Activated CD8-positive, alpha-beta T cell treated with anti-CD3 and anti-CD28 coated beads for 36 hours (primary cell): ENCODE measurements at regions not wholly inside any gene's neighbourhood (a gene's known extent, or its start where the extent isn't known, plus 50 kb on each side); places are given as distances from the start of the nearest gene placed in this dataset.

Source experiments
- ATAC-seq: fragments of 200-7000 bp; cut with Tn5 transposase; one replicate; pipeline ENCODE4 v1.10.0; 2021; ENCODE audit warnings: mild to moderate bottlenecking, moderate library complexity
- CTCF ChIA-PET: fragments of 350-600 bp; sonication (Branson Sonifier 250); formaldehyde crosslinking; loops from one replicate; lab custom pipeline; 2021; ENCODE audit warnings: antibody characterized with exemption; lab: Charles Lee
- POLR2A ChIA-PET: fragments of 350-600 bp; sonication (Branson Sonifier 250); formaldehyde crosslinking; loops from one replicate; lab custom pipeline; 2021; ENCODE audit warnings: antibody characterized with exemption; lab: Charles Lee
- DNase-seq: peaks from one replicate; pipeline ENCODE4 v3.0.0-alpha.2; 2020
- H3K27ac Mint-ChIP-seq: one replicate; pipeline ENCODE4 v1.8.0; 2021; ENCODE audit warnings: mild to moderate bottlenecking, mixed read lengths
- H3K27me3 Mint-ChIP-seq: one replicate; pipeline ENCODE4 v1.8.0; 2021; ENCODE audit warnings: mixed read lengths
- H3K36me3 Mint-ChIP-seq: one replicate; pipeline ENCODE4 v1.8.0; 2021; ENCODE audit warnings: low read depth, mixed read lengths
- H3K4me1 Mint-ChIP-seq: one replicate; pipeline ENCODE4 v1.8.0; 2021; ENCODE audit warnings: low read depth, mixed read lengths
- H3K4me3 Mint-ChIP-seq: one replicate; pipeline ENCODE4 v1.8.0; 2021; ENCODE audit warnings: mild to moderate bottlenecking, moderate library complexity, mixed read lengths
- H3K9me3 Mint-ChIP-seq: one replicate; pipeline ENCODE4 v1.8.0; 2021; ENCODE audit warnings: mixed read lengths
- intact Hi-C: fragments of 100-400 bp; cut with micrococcal nuclease; formaldehyde crosslinking; loops from one replicate; pipeline ENCODE4 v1.10.0; 2022
- TF ChIP-seq, protein P1 (sequence below): fragments of 200-600 bp; IDR thresholded peaks from one replicate; pipeline ENCODE4 v1.8.0; 2022; ENCODE audit warnings: antibody characterized with exemption, mild to moderate bottlenecking

DNA sequence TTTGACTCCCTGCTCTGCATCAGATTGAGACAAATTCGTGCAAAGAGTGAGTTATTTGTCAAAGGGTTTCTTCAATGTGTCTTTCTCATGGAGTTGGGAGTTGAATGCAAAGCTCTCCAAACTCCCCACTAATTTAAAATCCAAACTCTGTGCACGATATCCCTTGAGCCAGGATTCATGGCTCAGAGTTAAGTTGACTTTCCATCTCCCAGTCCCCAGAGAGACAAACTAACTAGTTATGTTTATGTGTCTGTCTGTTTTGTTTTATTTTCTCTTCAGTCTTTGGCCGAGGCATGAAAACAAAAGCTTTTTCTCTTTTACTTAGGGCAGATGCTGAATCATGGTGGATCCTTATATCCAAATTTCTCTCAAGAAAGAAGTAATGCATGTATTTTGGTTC is 570.0 kb upstream of the CDH5 start:
- intact Hi-C loops = no loop called here

DNA sequence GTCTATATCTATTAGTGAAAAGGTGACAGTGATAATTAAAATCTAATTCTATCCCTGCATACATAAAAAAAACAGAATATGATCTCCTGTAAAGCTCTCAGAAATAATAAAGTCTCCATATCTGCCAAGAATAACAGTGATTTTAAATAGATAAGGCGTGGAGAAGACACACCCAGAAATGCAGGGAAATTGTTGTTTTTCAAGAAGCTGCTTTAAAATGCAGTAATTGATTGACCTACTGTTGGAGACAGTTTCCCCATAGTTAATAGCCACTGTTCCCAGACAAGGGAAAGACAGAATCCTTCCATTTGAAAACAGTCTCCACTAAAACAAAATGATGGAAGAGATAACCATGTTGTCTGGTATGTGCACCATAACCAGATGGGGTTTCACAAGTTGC is 571.5 kb upstream of the CDH5 start:
- ChIA-PET POLR2A (no interaction called here), CTCF (no interaction called here)
- no peaks in the 10 kb centered on the region for H3K4me1 Mint-ChIP-seq
- no peaks in the 10 kb centered on the region for H3K27me3 Mint-ChIP-seq
- H3K36me3 Mint-ChIP-seq = no peaks in the 10 kb centered on the region
- intact Hi-C loops = no loop called here
- H3K4me3 Mint-ChIP-seq = no peak overlapping the region
- DNase-seq (no peak), ATAC-seq (no peak)
- H3K27ac Mint-ChIP-seq = no peak overlapping the region
- no peaks in the 10 kb centered on the region for H3K9me3 Mint-ChIP-seq
- TF ChIP-seq, protein P1, sequence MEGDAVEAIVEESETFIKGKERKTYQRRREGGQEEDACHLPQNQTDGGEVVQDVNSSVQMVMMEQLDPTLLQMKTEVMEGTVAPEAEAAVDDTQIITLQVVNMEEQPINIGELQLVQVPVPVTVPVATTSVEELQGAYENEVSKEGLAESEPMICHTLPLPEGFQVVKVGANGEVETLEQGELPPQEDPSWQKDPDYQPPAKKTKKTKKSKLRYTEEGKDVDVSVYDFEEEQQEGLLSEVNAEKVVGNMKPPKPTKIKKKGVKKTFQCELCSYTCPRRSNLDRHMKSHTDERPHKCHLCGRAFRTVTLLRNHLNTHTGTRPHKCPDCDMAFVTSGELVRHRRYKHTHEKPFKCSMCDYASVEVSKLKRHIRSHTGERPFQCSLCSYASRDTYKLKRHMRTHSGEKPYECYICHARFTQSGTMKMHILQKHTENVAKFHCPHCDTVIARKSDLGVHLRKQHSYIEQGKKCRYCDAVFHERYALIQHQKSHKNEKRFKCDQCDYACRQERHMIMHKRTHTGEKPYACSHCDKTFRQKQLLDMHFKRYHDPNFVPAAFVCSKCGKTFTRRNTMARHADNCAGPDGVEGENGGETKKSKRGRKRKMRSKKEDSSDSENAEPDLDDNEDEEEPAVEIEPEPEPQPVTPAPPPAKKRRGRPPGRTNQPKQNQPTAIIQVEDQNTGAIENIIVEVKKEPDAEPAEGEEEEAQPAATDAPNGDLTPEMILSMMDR = no peak

More for the DNA sequence above, 570.0 kb upstream of the CDH5 start:
- Mint-ChIP-seq H3K27me3 (no peaks in the 10 kb centered on the region), H3K4me1 (no peaks in the 10 kb centered on the region), H3K9me3 (no peaks in the 10 kb centered on the region), H3K4me3 (no peak overlapping the region), H3K27ac (no peak overlapping the region), H3K36me3 (no peaks in the 10 kb centered on the region)
- ATAC-seq = no peak
- ChIA-PET POLR2A (no interaction called here), CTCF (no interaction called here)
- DNase-seq = no peak
- TF ChIP-seq, protein P1 = no peak

DNA sequence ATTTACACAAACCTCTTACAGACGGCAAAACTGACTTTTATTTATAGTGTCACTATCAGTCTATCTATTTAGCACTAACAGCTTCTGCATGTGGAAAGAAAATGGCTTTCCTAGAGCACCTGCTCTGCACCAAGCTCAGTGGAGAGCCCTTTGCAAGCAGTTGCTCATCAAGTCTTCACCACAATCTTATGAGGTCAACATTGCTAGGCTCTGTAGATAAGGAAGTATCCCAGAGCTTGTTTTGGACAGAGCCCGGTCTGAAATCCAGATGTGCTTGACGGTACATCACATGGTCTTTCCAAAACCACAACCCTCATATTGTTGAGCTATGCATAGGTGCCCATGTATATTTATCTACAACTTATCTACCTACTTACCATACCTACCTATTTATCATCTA is 572.7 kb upstream of the CDH5 start:
- intact Hi-C loops = no loop called here
- ATAC-seq (no peak), DNase-seq (no peak)
- no peak overlapping the region for H3K27ac Mint-ChIP-seq
- no peaks in the 10 kb centered on the region for H3K4me1 Mint-ChIP-seq
- H3K4me3 Mint-ChIP-seq = no peak overlapping the region
- H3K27me3 Mint-ChIP-seq = no peaks in the 10 kb centered on the region
- H3K36me3 Mint-ChIP-seq = no peaks in the 10 kb centered on the region
- H3K9me3 Mint-ChIP-seq = no peaks in the 10 kb centered on the region
- CTCF ChIA-PET = no interaction called here
- POLR2A ChIA-PET = no interaction called here
- TF ChIP-seq, protein P1 = no peak

DNA sequence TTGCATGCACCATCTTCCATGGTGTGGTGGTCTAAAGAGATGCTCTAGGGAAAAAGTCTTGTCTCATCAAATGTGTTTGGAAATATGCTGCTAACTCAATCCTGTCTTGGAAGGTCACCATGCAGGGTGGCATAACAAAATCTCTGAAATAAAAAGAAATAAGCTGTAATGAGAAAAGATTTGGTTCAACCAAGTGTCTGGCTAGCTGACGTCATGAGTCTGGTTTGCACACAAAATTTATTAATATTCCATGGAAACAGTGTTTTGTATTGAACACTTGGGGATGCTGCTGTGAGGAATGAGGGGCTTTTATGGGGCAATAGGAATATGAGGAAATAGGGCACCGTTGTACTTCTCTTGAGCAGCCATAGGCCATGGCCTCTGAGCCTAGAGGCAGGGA is 575.7 kb upstream of the CDH5 start:
- ChIA-PET CTCF (no interaction called here), POLR2A (no interaction called here)
- intact Hi-C loops = no loop called here
- no peak for ATAC-seq
- Mint-ChIP-seq H3K36me3 (no peaks in the 10 kb centered on the region), H3K27ac (no peak overlapping the region), H3K27me3 (no peaks in the 10 kb centered on the region), H3K9me3 (no peaks in the 10 kb centered on the region), H3K4me1 (no peaks in the 10 kb centered on the region), H3K4me3 (no peak overlapping the region)
- DNase-seq = no peak
- TF ChIP-seq, protein P1 = no peak

DNA sequence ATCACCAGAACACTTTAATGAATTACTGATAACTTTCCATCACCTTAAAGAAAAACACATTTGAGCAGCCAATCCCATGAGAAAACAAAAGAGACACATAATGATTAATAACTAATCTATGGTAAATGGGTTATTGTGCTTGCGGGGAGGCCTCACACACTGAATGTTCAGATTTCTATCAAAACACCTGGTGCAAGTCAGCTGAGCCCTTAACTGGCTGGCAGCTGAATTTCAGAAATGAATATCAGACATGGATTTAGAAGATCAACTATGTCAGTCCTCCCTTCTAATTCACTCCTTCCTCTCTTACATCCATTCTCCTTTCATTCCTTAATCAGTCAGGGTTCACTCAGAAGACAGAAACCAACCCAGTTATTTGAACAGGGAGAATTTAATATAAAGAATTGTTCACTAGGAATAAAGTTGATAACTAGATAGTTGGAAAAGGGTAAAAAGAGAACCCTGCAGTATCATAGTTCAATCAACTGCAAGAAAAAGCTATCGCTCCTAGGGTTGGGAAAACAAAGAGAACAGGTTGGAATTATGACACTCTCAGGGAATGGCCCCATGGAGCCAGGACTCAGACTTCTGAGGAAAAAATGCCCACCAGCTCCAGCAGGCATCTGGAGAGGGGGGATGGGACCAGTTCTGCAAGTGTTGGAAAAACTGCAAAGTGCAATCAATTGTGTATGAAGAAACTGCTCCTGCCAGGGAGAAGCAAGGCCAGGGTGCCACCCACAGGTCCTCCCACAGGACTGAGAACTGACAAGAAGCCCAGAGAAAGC is 577.1 kb upstream of the CDH5 start:
- no peak overlapping the region for H3K27ac Mint-ChIP-seq
- H3K36me3 Mint-ChIP-seq = no peaks in the 10 kb centered on the region
- no peak overlapping the region for H3K4me3 Mint-ChIP-seq
- H3K27me3 Mint-ChIP-seq = no peaks in the 10 kb centered on the region
- no peak for DNase-seq
- ChIA-PET CTCF (no interaction called here), POLR2A (no interaction called here)
- TF ChIP-seq, protein P1 = no peak
- H3K4me1 Mint-ChIP-seq = no peaks in the 10 kb centered on the region
- no peaks in the 10 kb centered on the region for H3K9me3 Mint-ChIP-seq
- intact Hi-C loops = no loop called here
- no peak for ATAC-seq
